PC-3 (cell line): ENCODE measurements at regions not wholly inside any gene's neighbourhood (a gene's known extent, or its start where the extent isn't known, plus 50 kb on each side); places are given as distances from the start of the nearest gene placed in this dataset.

ENCODE experiments used
- CTCF ChIP-seq: fragments of 300-600 bp; sonication (generic); conservative IDR thresholded peaks from 2 replicates; pipeline ENCODE4 v1.5.1; 2017; ENCODE audit warnings: antibody characterized with exemption, low read depth, mild to moderate bottlenecking, low read length
- EZH2 ChIP-seq: fragments of 300-600 bp; sonication (generic); IDR thresholded peaks from one replicate; pipeline ENCODE4 v1.6.1; 2017; ENCODE audit warnings: antibody characterized with exemption, mild to moderate bottlenecking, low read length; ENCODE audit not compliant: unreplicated experiment
- EZH2phosphoT487 ChIP-seq: fragments of 300-600 bp; sonication (generic); IDR thresholded peaks from 2 replicates; pipeline ENCODE4 v1.6.1; 2018; ENCODE audit warnings: mild to moderate bottlenecking, antibody characterized with exemption, low read length, borderline replicate concordance

GRCh38 chr6:21999741-22000140, 297.1 kb downstream of the PRL start:
- no peak for TF ChIP-seq CTCF
- TF ChIP-seq EZH2 = no peak
- no peak for TF ChIP-seq EZH2phosphoT487
